ENCODE measurements at regions not wholly inside any gene's neighbourhood (a gene's known extent, or its start where the extent isn't known, plus 50 kb on each side); places are given as distances from the start of the nearest gene placed in this dataset.

- peaks cover 27% of the 10 kb centered on the region for H3K4me1 Mint-ChIP-seq (ENCODE audit: low read depth)
- DNase-seq (ENCODE audit: low spot score) = no peak
- no peak overlapping the region for H3K27ac Mint-ChIP-seq (ENCODE audit: unreplicated experiment)
- H3K36me3 Mint-ChIP-seq (ENCODE audit: low read depth) = no peaks in the 10 kb centered on the region
- H3K4me3 Mint-ChIP-seq (ENCODE audit: unreplicated experiment) = no peak overlapping the region
- no peak for TF ChIP-seq CTCF (IDR thresholded peaks at IDR 0.05)
- H3K9me3 Mint-ChIP-seq (ENCODE audit: low read depth) = no peaks in the 10 kb centered on the region
- H3K27me3 Mint-ChIP-seq (ENCODE audit: low read depth) = no peaks in the 10 kb centered on the region
Measured at GRCh38 chr6:150698391-150698790, 98.7 kb downstream of the PLEKHG1 start.

- no peaks in the 10 kb centered on the region for H3K36me3 Mint-ChIP-seq (ENCODE audit: low read depth)
- no peak for TF ChIP-seq CTCF (IDR thresholded peaks at IDR 0.05)
Measured at GRCh38 chr6:150702675-150703074, 103.0 kb downstream of the PLEKHG1 start.

GRCh38 chr6:150704447-150705192 is 104.9 kb downstream of the PLEKHG1 start:
- TF ChIP-seq CTCF (IDR thresholded peaks at IDR 0.05) = no peak
- Mint-ChIP-seq H3K27me3 (ENCODE audit: low read depth) (peaks cover 2% of the 10 kb centered on the region), H3K9me3 (ENCODE audit: low read depth) (no peaks in the 10 kb centered on the region), H3K36me3 (ENCODE audit: low read depth) (no peaks in the 10 kb centered on the region), H3K27ac (ENCODE audit: unreplicated experiment) (no peak overlapping the region), H3K4me3 (ENCODE audit: unreplicated experiment) (no peak overlapping the region), H3K4me1 (ENCODE audit: low read depth) (peaks cover 2% of the 10 kb centered on the region)
- no peak for DNase-seq (ENCODE audit: low spot score)

More at GRCh38 chr6:150702675-150703074, 103.0 kb downstream of the PLEKHG1 start:
- no peaks in the 10 kb centered on the region for H3K9me3 Mint-ChIP-seq (ENCODE audit: low read depth)
- peaks cover 5% of the 10 kb centered on the region for H3K4me1 Mint-ChIP-seq (ENCODE audit: low read depth)
- no peak for DNase-seq (ENCODE audit: low spot score)
- no peaks in the 10 kb centered on the region for H3K27me3 Mint-ChIP-seq (ENCODE audit: low read depth)
- H3K4me3 Mint-ChIP-seq (ENCODE audit: unreplicated experiment) = no peak overlapping the region
- H3K27ac Mint-ChIP-seq (ENCODE audit: unreplicated experiment) = no peak overlapping the region

- H3K36me3 Mint-ChIP-seq (ENCODE audit: low read depth) = no peaks in the 10 kb centered on the region
- TF ChIP-seq CTCF (IDR thresholded peaks at IDR 0.05) = no peak
- no peak overlapping the region for H3K27ac Mint-ChIP-seq (ENCODE audit: unreplicated experiment)
- no peaks in the 10 kb centered on the region for H3K9me3 Mint-ChIP-seq (ENCODE audit: low read depth)
- H3K4me3 Mint-ChIP-seq (ENCODE audit: unreplicated experiment) = no peak overlapping the region
- peaks cover 2% of the 10 kb centered on the region for H3K27me3 Mint-ChIP-seq (ENCODE audit: low read depth)
- no peak for DNase-seq (ENCODE audit: low spot score)
- H3K4me1 Mint-ChIP-seq (ENCODE audit: low read depth) = peaks cover 2% of the 10 kb centered on the region
Measured at GRCh38 chr6:150705392-150705791, 105.7 kb downstream of the PLEKHG1 start.

- Mint-ChIP-seq H3K27ac (ENCODE audit: unreplicated experiment) (no peak overlapping the region), H3K27me3 (ENCODE audit: low read depth) (peaks cover 2% of the 10 kb centered on the region), H3K36me3 (ENCODE audit: low read depth) (no peaks in the 10 kb centered on the region), H3K9me3 (ENCODE audit: low read depth) (no peaks in the 10 kb centered on the region), H3K4me1 (ENCODE audit: low read depth) (peaks cover 11% of the 10 kb centered on the region), H3K4me3 (ENCODE audit: unreplicated experiment) (no peak overlapping the region)
- no peak for TF ChIP-seq CTCF (IDR thresholded peaks at IDR 0.05)
- no peak for DNase-seq (ENCODE audit: low spot score)
Measured at GRCh38 chr6:150710236-150710635, 110.6 kb downstream of the PLEKHG1 start.
